ENCODE measurements at regions not wholly inside any gene's neighbourhood (a gene's known extent, or its start where the extent isn't known, plus 50 kb on each side); places are given as distances from the start of the nearest gene placed in this dataset.

DNA sequence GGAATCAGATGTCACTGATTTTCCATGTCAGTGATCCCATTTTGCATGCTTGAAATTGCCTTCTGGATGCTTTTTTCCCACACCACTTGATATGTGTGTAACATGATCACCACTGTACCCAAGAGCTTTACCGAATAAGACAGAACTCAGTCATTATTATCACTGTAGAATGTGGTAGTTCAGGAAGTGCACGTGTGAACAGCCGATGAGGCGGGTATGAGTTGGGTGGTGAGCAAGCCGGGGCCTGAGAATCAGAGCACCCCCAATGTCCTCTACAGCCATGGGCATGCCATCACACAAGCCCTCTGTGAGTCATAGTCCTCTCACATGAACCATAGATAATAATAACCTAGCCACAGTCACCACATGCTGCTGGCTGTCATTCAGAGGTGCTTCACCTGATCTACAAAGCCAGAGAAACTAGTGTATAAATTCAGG lies 470.8 kb downstream of the SOX2 start:
- no peak for DNase-seq (ENCODE audit: low read depth in 1 of 2, low spot score in 1 of 2)
- Histone ChIP-seq H3K27me3 (ENCODE audit: insufficient read depth, poor library complexity, severe bottlenecking) (no peaks in the 10 kb centered on the region), H3K27ac (replicated peaks) (no peak overlapping the region), H3K4me3 (replicated peaks; ENCODE audit: insufficient read depth, low read length) (no peak overlapping the region)
- TF ChIP-seq, protein P1, sequence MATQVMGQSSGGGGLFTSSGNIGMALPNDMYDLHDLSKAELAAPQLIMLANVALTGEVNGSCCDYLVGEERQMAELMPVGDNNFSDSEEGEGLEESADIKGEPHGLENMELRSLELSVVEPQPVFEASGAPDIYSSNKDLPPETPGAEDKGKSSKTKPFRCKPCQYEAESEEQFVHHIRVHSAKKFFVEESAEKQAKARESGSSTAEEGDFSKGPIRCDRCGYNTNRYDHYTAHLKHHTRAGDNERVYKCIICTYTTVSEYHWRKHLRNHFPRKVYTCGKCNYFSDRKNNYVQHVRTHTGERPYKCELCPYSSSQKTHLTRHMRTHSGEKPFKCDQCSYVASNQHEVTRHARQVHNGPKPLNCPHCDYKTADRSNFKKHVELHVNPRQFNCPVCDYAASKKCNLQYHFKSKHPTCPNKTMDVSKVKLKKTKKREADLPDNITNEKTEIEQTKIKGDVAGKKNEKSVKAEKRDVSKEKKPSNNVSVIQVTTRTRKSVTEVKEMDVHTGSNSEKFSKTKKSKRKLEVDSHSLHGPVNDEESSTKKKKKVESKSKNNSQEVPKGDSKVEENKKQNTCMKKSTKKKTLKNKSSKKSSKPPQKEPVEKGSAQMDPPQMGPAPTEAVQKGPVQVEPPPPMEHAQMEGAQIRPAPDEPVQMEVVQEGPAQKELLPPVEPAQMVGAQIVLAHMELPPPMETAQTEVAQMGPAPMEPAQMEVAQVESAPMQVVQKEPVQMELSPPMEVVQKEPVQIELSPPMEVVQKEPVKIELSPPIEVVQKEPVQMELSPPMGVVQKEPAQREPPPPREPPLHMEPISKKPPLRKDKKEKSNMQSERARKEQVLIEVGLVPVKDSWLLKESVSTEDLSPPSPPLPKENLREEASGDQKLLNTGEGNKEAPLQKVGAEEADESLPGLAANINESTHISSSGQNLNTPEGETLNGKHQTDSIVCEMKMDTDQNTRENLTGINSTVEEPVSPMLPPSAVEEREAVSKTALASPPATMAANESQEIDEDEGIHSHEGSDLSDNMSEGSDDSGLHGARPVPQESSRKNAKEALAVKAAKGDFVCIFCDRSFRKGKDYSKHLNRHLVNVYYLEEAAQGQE (IDR thresholded peaks at IDR 0.05; ENCODE audit: insufficient replicate concordance, low read depth): no peak
- no peak for TF ChIP-seq GABPA (IDR thresholded peaks at IDR 0.05; ENCODE audit: low read depth)
- no peak for TF ChIP-seq POLR2AphosphoS5 (IDR thresholded peaks at IDR 0.05; ENCODE audit: low read depth)
- no peak for TF ChIP-seq SPI1 (IDR thresholded peaks at IDR 0.05; ENCODE audit: borderline replicate concordance, low read depth)
- TF ChIP-seq, protein P2, sequence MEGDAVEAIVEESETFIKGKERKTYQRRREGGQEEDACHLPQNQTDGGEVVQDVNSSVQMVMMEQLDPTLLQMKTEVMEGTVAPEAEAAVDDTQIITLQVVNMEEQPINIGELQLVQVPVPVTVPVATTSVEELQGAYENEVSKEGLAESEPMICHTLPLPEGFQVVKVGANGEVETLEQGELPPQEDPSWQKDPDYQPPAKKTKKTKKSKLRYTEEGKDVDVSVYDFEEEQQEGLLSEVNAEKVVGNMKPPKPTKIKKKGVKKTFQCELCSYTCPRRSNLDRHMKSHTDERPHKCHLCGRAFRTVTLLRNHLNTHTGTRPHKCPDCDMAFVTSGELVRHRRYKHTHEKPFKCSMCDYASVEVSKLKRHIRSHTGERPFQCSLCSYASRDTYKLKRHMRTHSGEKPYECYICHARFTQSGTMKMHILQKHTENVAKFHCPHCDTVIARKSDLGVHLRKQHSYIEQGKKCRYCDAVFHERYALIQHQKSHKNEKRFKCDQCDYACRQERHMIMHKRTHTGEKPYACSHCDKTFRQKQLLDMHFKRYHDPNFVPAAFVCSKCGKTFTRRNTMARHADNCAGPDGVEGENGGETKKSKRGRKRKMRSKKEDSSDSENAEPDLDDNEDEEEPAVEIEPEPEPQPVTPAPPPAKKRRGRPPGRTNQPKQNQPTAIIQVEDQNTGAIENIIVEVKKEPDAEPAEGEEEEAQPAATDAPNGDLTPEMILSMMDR (IDR thresholded peaks at IDR 0.05; ENCODE audit: insufficient read depth, low read length): no peak

GRCh38 chr3:182183716-182184430 lies 472.1 kb downstream of the SOX2 start:
- Histone ChIP-seq H3K27me3 (ENCODE audit: insufficient read depth, poor library complexity, severe bottlenecking) (no peaks in the 10 kb centered on the region), H3K27ac (replicated peaks) (no peak overlapping the region), H3K4me3 (replicated peaks; ENCODE audit: insufficient read depth, low read length) (no peak overlapping the region)
- no peak for DNase-seq (ENCODE audit: low read depth in 1 of 2, low spot score in 1 of 2)
- TF ChIP-seq, protein P2 (IDR thresholded peaks at IDR 0.05; ENCODE audit: insufficient read depth, low read length): no peak
- no peak for TF ChIP-seq POLR2AphosphoS5 (IDR thresholded peaks at IDR 0.05; ENCODE audit: low read depth)
- TF ChIP-seq, protein P1 (IDR thresholded peaks at IDR 0.05; ENCODE audit: insufficient replicate concordance, low read depth): no peak
- no peak for TF ChIP-seq GABPA (IDR thresholded peaks at IDR 0.05; ENCODE audit: low read depth)
- TF ChIP-seq SPI1 (IDR thresholded peaks at IDR 0.05; ENCODE audit: borderline replicate concordance, low read depth): no peak

DNA sequence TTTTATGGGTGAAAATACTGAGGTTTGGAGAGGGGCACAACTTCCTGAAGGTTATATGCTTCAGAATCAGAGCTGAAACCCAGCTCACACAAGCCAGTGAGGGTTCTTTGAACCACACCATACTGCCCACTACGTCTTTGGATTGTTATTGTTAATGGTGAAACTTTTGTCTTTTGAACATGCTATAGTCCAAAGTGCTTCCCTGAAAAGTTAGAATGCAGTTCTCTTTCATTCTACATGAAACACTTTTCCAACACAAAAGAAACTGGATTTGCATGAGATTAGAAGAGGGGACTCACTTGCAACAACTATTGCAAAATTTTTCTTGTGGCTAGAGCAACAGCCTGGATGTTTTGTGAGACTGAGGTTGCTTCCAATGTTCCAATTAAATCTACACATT lies 473.6 kb downstream of the SOX2 start:
- DNase-seq (ENCODE audit: low read depth in 1 of 2, low spot score in 1 of 2): no peak
- H3K4me3 ChIP-seq (replicated peaks; ENCODE audit: insufficient read depth, low read length): no peak overlapping the region
- no peak overlapping the region for H3K27ac ChIP-seq (replicated peaks)
- no peaks in the 10 kb centered on the region for H3K27me3 ChIP-seq (ENCODE audit: insufficient read depth, poor library complexity, severe bottlenecking)
- TF ChIP-seq GABPA (IDR thresholded peaks at IDR 0.05; ENCODE audit: low read depth): no peak
- TF ChIP-seq POLR2AphosphoS5 (IDR thresholded peaks at IDR 0.05; ENCODE audit: low read depth): no peak
- no peak for TF ChIP-seq SPI1 (IDR thresholded peaks at IDR 0.05; ENCODE audit: borderline replicate concordance, low read depth)
- TF ChIP-seq, protein P2 (IDR thresholded peaks at IDR 0.05; ENCODE audit: insufficient read depth, low read length): no peak
- TF ChIP-seq, protein P1 (IDR thresholded peaks at IDR 0.05; ENCODE audit: insufficient replicate concordance, low read depth): no peak

All from HL-60 (cell line).